IMR-90 (cell line): ENCODE measurements at regions not wholly inside any gene's neighbourhood (a gene's known extent, or its start where the extent isn't known, plus 50 kb on each side); places are given as distances from the start of the nearest gene placed in this dataset.

Experiments
- ATAC-seq: fragments of 200-7000 bp; cut with Tn5 transposase; 2 replicates; pipeline ENCODE4 v1.9.1; 2020; ENCODE audit warnings: low read depth, mild to moderate bottlenecking, moderate library complexity
- BruUV-seq: library from RNA; stranded (reverse); fragments of 400-500 nt; replicated peaks from 2 replicates; lab custom pipeline; 2021; lab: Mats Ljungman, UMichigan
- CTCF ChIA-PET: fragments of 300-600 bp; formaldehyde crosslinking; extraction: SDS; loops from one replicate; lab custom pipeline; 2021; ENCODE audit warnings: antibody characterized with exemption; lab: Yijun Ruan, JAX
- POLR2A ChIA-PET: fragments of 300-600 bp; sonication (Branson Sonifier 250); formaldehyde crosslinking; loops from one replicate; lab custom pipeline; 2022; ENCODE audit warnings: antibody characterized with exemption; ENCODE audit not compliant: unreplicated experiment; lab: Charles Lee
- DNase-seq: peaks from one replicate; pipeline ENCODE4 v3.0.0; 2013
- H2AFZ ChIP-seq: replicated peaks from 2 replicates; pipeline ENCODE3; 2013; ENCODE audit warnings: low read length, mild to moderate bottlenecking; ENCODE audit not compliant: poor library complexity
- H2AK5ac ChIP-seq: 2 replicates; pipeline ENCODE4 v1.6.1; 2013; ENCODE audit warnings: low read depth, low read length, inconsistent platforms
- H2AK9ac ChIP-seq: replicated peaks from 2 replicates; pipeline ENCODE3; 2013; ENCODE audit warnings: mild to moderate bottlenecking, low read depth, low read length, moderate library complexity; ENCODE audit not compliant: poor library complexity
- H2BK120ac ChIP-seq: 2 replicates; pipeline ENCODE4 v1.6.1; 2013; ENCODE audit warnings: low read depth, low read length, inconsistent platforms
- H2BK15ac ChIP-seq: 3 replicates; pipeline ENCODE4 v1.6.1; 2013; ENCODE audit warnings: low read depth, low read length, inconsistent platforms
- H2BK20ac ChIP-seq: 2 replicates; pipeline ENCODE4 v1.6.1; 2013; ENCODE audit warnings: low read depth, mild to moderate bottlenecking, inconsistent platforms, low read length, moderate library complexity
- H2BK5ac ChIP-seq: 2 replicates; pipeline ENCODE4 v1.6.1; 2013; ENCODE audit warnings: mild to moderate bottlenecking, low read depth, low read length, inconsistent platforms; ENCODE audit not compliant: poor library complexity, severe bottlenecking
- H3K14ac ChIP-seq: replicated peaks from 2 replicates; pipeline ENCODE4 v1.6.1; 2013; ENCODE audit warnings: low read depth, low read length, inconsistent platforms
- H3K18ac ChIP-seq: 2 replicates; pipeline ENCODE4 v1.6.1; 2013; ENCODE audit warnings: low read depth, low read length, control low read depth
- H3K23ac ChIP-seq: 2 replicates; pipeline ENCODE4 v1.6.1; 2013; ENCODE audit warnings: low read depth, low read length, inconsistent platforms
- H3K27ac ChIP-seq: 2 replicates; pipeline ENCODE4 v1.5.1; 2013; ENCODE audit warnings: mild to moderate bottlenecking, control low read depth, low read length; ENCODE audit not compliant: insufficient read depth
- H3K27me3 ChIP-seq: 2 replicates; pipeline ENCODE4 v1.6.1; 2013; ENCODE audit warnings: low read length; ENCODE audit not compliant: control insufficient read depth, insufficient read depth
- H3K36me3 ChIP-seq: 2 replicates; pipeline ENCODE4 v1.6.1; 2013; ENCODE audit warnings: low read length, mixed read lengths; ENCODE audit not compliant: control insufficient read depth, insufficient read depth
- H3K4ac ChIP-seq: 2 replicates; pipeline ENCODE4 v1.6.1; 2013; ENCODE audit warnings: low read depth, low read length, inconsistent platforms
- H3K4me1 ChIP-seq: 2 replicates; pipeline ENCODE4 v1.6.1; 2013; ENCODE audit warnings: low read length, mixed read lengths; ENCODE audit not compliant: control insufficient read depth, insufficient read depth
- H3K4me2 ChIP-seq: 2 replicates; pipeline ENCODE4 v1.6.1; 2013; ENCODE audit warnings: low read depth, mild to moderate bottlenecking, control low read depth, low read length, moderate library complexity
- H3K4me3 ChIP-seq: 2 replicates; pipeline ENCODE4 v1.5.1; 2013; ENCODE audit warnings: low read depth, mild to moderate bottlenecking, control low read depth, low read length, moderate library complexity; ENCODE audit not compliant: insufficient read depth
- H3K56ac ChIP-seq: 2 replicates; pipeline ENCODE4 v1.6.1; 2013; ENCODE audit warnings: low read length, inconsistent platforms; ENCODE audit not compliant: insufficient read depth; ENCODE audit errors: extremely low read depth
- H3K79me1 ChIP-seq, 2 experiments: 2 replicates each; pipeline ENCODE4 v1.6.1; 2013; ENCODE audit warnings: low read length in 2 of 2, inconsistent platforms in 1 of 2, low read depth in 1 of 2
- H3K9ac ChIP-seq: 2 replicates; pipeline ENCODE4 v1.6.1; 2013; ENCODE audit warnings: low read depth, low read length, control low read depth
- H3K9me1 ChIP-seq: 2 replicates; pipeline ENCODE4 v1.6.1; 2013; ENCODE audit warnings: low read length, inconsistent platforms; ENCODE audit not compliant: insufficient read depth
- H3K9me3 ChIP-seq: 2 replicates; pipeline ENCODE4 v1.6.1; 2013; ENCODE audit warnings: low read length; ENCODE audit not compliant: control insufficient read depth, insufficient read depth
- H4K20me1 ChIP-seq: 2 replicates; pipeline ENCODE4 v1.6.1; 2013; ENCODE audit warnings: low read length, inconsistent platforms; ENCODE audit not compliant: insufficient read depth
- H4K5ac ChIP-seq: 2 replicates; pipeline ENCODE4 v1.6.1; 2013; ENCODE audit warnings: mild to moderate bottlenecking, low read depth, low read length, control low read depth
- H4K8ac ChIP-seq, 2 experiments: 2 replicates each; pipeline ENCODE4 v1.6.1; 2013; ENCODE audit warnings: low read depth in 2 of 2, low read length in 2 of 2, control low read depth in 1 of 2, inconsistent platforms in 1 of 2
- H4K91ac ChIP-seq: 2 replicates; pipeline ENCODE4 v1.6.1; 2013; ENCODE audit warnings: low read depth, low read length, inconsistent platforms; ENCODE audit not compliant: insufficient read depth
- CEBPB ChIP-seq: IDR thresholded peaks from 2 replicates; pipeline ENCODE4 v1.6.1; 2012; ENCODE audit warnings: low read depth, low read length, improper control_type of control experiment
- FOS ChIP-seq: fragments of 150-350 bp; IDR thresholded peaks from 2 replicates; pipeline ENCODE4 v1.6.1; 2016; ENCODE audit warnings: low read depth, low read length
- MAFK ChIP-seq: IDR thresholded peaks from 2 replicates; pipeline ENCODE4 v1.6.1; 2012; ENCODE audit warnings: low read depth, low read length, improper control_type of control experiment
- MAZ ChIP-seq: IDR thresholded peaks from 2 replicates; pipeline ENCODE4 v1.6.1; 2012; ENCODE audit warnings: low read depth, mild to moderate bottlenecking, low read length, improper control_type of control experiment, moderate library complexity, borderline replicate concordance
- MXI1 ChIP-seq: IDR thresholded peaks from 2 replicates; pipeline ENCODE4 v1.6.1; 2012; ENCODE audit warnings: low read depth, mild to moderate bottlenecking, low read length, moderate library complexity, borderline replicate concordance
- NFE2L2 ChIP-seq: fragments of 150-350 bp; IDR thresholded peaks from 2 replicates; pipeline ENCODE4 v1.6.1; 2016; ENCODE audit warnings: low read depth, mild to moderate bottlenecking, low read length
- POLR2A ChIP-seq: IDR thresholded peaks from 2 replicates; pipeline ENCODE4 v1.6.1; 2012; ENCODE audit warnings: mild to moderate bottlenecking, low read depth, low read length
- RAD21 ChIP-seq: IDR thresholded peaks from 2 replicates; pipeline ENCODE4 v1.6.1; 2012; ENCODE audit warnings: low read length, improper control_type of control experiment
- RFX5 ChIP-seq: IDR thresholded peaks from 2 replicates; pipeline ENCODE4 v1.8.0; 2012; ENCODE audit warnings: low read depth, mild to moderate bottlenecking, low read length, moderate library complexity
- USF2 ChIP-seq: fragments of 150-350 bp; IDR thresholded peaks from 2 replicates; pipeline ENCODE4 v1.6.1; 2017; ENCODE audit warnings: mild to moderate bottlenecking, antibody characterized with exemption, low read length, low read depth
- WGBS, 2 experiments: methylation state at CpG; one replicate each; pipeline versions ENCODE4 v1.1.5 to v1.1.7; 2013; ENCODE audit warnings: missing lambda C conversion rate in 2 of 2; ENCODE audit not compliant: insufficient read length in 1 of 2; ENCODE audit errors: extremely low coverage in 2 of 2; 5-methylcytosine and 5-hydroxymethylcytosine counted together
- dilution Hi-C: fragments of 300-500 bp; cut with HindIII; formaldehyde crosslinking; loops from one replicate; pipeline ENCODE4 v1.14.3; 2018; ENCODE audit warnings: low sequenced_read_pairs; ENCODE audit not compliant: unreplicated experiment
- in situ Hi-C: fragments of 300-500 bp; cut with MboI; formaldehyde crosslinking; loops from 3 replicates; pipeline ENCODE4 v1.14.3; 2019; ENCODE audit warnings: low sequenced_read_pairs, inconsistent platforms, mixed read lengths
- intact Hi-C: fragments of 100-400 bp; cut with micrococcal nuclease; formaldehyde crosslinking; loops from 2 replicates; pipeline ENCODE4 v1.10.0; 2022

DNA sequence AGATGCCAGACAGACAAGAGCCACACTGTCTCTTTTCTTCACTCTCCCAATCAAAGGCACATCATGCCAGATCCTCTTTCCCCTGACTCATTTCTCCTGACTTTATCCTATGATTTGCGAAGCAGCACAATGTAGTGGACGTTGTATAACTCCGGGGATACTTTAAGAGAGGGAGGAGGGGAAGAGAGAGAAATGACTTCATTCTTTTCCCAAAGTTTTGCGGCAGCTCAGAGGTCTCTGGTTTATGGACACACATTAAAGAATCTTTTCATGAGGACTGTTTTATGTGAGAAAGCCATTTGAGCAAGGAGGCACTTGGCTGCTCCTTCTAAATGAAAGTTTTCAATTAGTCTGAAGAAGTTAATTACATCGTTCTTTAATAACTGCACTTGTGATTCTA lies 75.1 kb upstream of the MC3R start:
- DNase-seq (no peak), ATAC-seq (no peak)
- in situ Hi-C loops = no loop called here
- no peak overlapping the region for H3K27ac ChIP-seq
- no peak overlapping the region for H2BK20ac ChIP-seq
- no peak overlapping the region for H3K18ac ChIP-seq
- H2BK15ac ChIP-seq = no peak overlapping the region
- CTCF ChIA-PET = no interaction called here
- POLR2A ChIA-PET = no interaction called here
- no peak overlapping the region for H3K4me2 ChIP-seq
- no peak overlapping the region for H3K23ac ChIP-seq
- no peak for TF ChIP-seq RAD21
- TF ChIP-seq FOS = no peak
- TF ChIP-seq MXI1 = no peak
- no peak for TF ChIP-seq MAZ
- TF ChIP-seq CEBPB = no peak
- TF ChIP-seq NFE2L2 = no peak
- no peak for TF ChIP-seq RFX5
- no peak for TF ChIP-seq MAFK
- no peak for TF ChIP-seq POLR2A
- no peak for TF ChIP-seq USF2
- WGBS, 2 experiments = no CpG with 5 or more reads among the region's 5 CpGs
- H2AK5ac ChIP-seq = no peak overlapping the region
- no peak overlapping the region for H3K56ac ChIP-seq
- H4K5ac ChIP-seq = no peak overlapping the region
- no peaks in the 10 kb centered on the region for H3K79me1 ChIP-seq
- no TSS peak for BruUV-seq
- H3K4me3 ChIP-seq = no peak overlapping the region
- H3K27me3 ChIP-seq = no peaks in the 10 kb centered on the region
- no peaks in the 10 kb centered on the region for H3K36me3 ChIP-seq
- no peak overlapping the region for H3K14ac ChIP-seq
- H3K4me1 ChIP-seq = no peaks in the 10 kb centered on the region
- H3K9me1 ChIP-seq = no peaks in the 10 kb centered on the region
- peaks cover 12% of the 10 kb centered on the region for H3K9me3 ChIP-seq
- no peaks in the 10 kb centered on the region for H4K20me1 ChIP-seq
- no peak overlapping the region for H4K91ac ChIP-seq
- H3K4ac ChIP-seq = no peak overlapping the region
- intact Hi-C loops = no loop called here
- no peak overlapping the region for H4K8ac ChIP-seq
- H2AK9ac ChIP-seq = no peak overlapping the region
- H2BK120ac ChIP-seq = no peak overlapping the region
- H3K9ac ChIP-seq = no peak overlapping the region
- no peak overlapping the region for H2AFZ ChIP-seq
- dilution Hi-C loops = no loop called here
- H2BK5ac ChIP-seq = no peak overlapping the region
